T47D (cell line): ENCODE measurements at regions not wholly inside any gene's neighbourhood (a gene's known extent, or its start where the extent isn't known, plus 50 kb on each side); places are given as distances from the start of the nearest gene placed in this dataset.

Experiments
- DNase-seq, 2 experiments: peaks; one replicate each; pipeline versions ENCODE4 v3.0.0 to v3.0.0-alpha.2; 2011 to 2012; ENCODE audit warnings: low read depth in 1 of 2, low spot score in 1 of 2
- JUND ChIP-seq: IDR thresholded peaks from 2 replicates; pipeline ENCODE4 v1.6.1; 2012; ENCODE audit warnings: low read depth
- in situ Hi-C: cut with HindIII; loops from 2 replicates; pipeline ENCODE4 v1.10.0; 2016; ENCODE audit warnings: low sequenced_read_pairs, low pct_unique_long_range_greater_than_20kb

DNA sequence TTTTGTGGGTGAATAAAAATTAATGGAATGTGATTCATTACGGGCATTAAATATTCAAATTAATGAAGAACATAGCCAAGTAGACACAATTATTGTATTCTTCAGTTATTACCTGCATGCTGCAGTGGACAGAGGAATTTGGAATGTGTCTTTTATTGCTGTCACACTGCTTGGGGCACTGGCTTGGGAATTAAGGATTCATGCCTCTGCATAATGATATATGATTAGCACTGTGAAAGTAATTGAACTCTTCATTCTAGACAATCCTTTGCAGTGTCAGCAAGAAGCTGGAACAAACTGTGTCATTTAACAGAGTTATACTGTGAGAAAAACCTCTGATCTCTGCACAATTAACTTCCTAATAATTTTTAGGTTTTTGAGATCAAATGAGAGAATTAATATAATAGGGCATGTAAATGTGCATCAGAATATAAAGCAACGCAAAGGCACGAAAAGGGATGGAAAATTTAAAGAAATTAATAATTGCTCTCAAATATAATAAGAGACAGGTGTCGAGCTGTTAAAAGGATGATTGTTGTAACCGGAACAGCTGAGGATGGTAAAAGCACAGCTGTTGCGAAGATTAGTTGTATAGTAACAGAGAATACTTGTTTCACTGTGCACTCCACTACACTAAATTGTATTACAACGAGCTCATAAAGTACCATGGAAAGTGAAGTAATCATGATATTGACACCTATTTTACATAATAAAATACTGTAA is 235.1 kb upstream of the MIR17HG start:
- TF ChIP-seq JUND = no peak
- in situ Hi-C loops = no loop called here
- no peak for DNase-seq

DNA sequence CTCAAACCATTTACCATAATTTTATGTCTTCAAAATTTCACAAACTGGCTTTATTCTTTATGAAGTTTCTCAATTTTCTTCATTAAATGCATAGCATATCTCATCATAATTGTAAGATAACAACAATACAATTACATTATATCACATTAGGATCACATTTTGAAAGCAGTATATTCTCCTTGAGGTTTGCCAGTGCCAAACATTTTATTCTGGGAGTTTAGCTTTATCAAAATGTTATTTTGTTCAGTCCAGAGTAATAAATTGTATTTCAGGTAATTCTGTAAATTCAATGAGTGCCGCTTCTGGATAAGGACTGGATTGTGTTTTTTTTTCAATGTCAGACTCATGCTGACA is 234.6 kb upstream of the MIR17HG start:
- no peak for DNase-seq
- no peak for TF ChIP-seq JUND
- in situ Hi-C loops = no loop called here

DNA sequence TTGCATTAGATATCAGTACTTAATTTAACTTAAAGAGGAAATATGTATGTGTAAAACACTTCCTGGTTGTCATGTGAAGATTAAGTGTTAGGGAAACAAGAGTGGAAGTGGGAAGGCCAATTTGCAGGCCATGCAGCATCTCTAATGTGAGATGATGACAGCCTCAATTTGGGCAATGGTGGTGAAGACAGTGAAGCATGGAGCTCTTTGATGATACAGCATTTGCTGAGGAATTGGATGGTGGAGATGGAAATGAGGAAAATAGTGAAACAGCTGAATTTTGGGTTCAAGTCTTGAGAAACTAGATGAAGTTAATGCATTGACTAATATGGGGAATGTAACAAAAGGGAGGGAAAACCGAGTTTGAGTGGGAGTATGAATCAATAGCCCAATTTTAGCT is 231.7 kb upstream of the MIR17HG start:
- in situ Hi-C loops = no loop called here
- DNase-seq = no peak
- TF ChIP-seq JUND = no peak

DNA sequence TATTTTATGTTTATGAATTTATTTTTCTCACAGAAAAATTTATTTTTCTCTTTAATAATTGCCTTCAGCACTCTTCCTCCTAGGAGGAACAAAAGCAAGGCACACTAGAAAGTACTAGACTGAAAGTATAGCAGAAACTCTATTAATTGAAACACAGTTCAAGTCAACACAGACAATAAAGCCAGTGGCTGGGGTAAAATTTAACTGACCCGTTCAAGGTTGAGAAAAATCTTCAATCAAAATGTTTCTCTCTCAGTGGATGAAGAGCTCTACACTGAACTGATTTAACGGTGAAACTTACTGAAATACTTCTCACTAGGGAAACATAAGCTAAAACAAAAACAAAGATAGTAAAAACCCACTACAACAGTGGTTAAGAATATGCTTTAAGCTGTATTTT is 230.1 kb upstream of the MIR17HG start:
- DNase-seq = no peak
- in situ Hi-C loops = no loop called here
- no peak for TF ChIP-seq JUND

GRCh38 chr13:91119643-91120042 is 227.8 kb upstream of the MIR17HG start:
- DNase-seq = no peak
- TF ChIP-seq JUND = no peak
- in situ Hi-C loops = no loop called here

DNA sequence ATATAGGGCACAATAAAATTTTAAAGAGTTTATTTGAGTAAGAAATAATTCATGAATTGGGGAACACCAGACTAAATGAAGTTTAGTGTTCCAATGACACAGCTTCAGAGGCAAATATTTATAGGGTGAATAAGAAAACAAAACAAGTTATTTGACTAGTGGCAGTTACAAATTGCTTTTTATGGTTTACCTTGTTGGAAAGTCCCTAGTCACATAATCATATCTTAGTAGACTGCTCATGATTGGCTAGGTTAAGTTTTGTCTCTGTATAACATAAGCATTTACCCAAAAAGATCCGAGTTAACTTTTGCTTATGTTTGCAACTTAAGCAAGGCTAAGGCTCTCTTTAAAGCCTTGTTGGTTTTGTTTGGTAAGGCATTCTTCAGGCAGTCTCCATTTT is 224.7 kb upstream of the MIR17HG start:
- in situ Hi-C loops = no loop called here
- no peak for DNase-seq
- no peak for TF ChIP-seq JUND

- DNase-seq = no peak
- in situ Hi-C loops = no loop called here
Measured at GRCh38 chr13:91123456-91124127, 223.9 kb upstream of the MIR17HG start.

DNA sequence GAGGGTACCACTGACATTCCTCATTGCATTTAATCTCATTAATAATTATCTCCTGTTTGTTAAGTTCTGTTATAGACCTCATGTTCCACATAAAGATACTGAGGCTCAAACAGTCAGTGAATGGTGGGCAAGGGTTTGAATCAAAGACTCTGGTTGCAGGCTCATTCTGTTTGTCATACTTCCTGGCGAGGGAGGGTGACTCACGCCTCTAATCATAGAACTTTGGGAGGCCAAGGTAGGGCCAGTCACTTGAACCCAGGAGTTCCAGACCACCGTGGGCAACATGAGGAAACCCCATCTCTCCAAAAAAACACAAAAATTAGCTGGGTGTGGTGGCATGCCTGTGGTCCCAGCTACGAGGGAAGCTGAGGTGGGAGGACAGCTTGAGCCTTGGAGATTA is 220.7 kb upstream of the MIR17HG start:
- no peak for DNase-seq
- in situ Hi-C loops = no loop called here
- TF ChIP-seq JUND = no peak

More at GRCh38 chr13:91123456-91124127, 223.9 kb upstream of the MIR17HG start:
- no peak for TF ChIP-seq JUND

DNA sequence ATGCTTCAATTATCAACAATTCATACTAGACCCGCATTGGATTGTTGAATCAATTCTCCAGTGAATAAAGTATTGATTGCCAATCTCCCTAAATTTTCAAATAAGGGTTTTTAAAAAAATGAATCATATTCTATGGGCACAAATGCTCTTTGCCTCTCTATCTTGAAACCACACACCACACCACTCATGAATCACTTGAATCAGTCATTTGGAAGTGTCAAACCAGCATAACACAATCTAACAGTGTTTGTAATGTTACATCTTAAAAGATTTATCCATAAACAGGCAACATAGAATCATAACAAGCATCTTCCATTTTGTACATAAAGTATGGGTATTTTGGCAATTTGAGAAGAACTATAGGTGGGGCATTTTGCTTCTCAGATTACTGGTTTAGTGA is 219.5 kb upstream of the MIR17HG start:
- no peak for DNase-seq
- TF ChIP-seq JUND = no peak
- in situ Hi-C loops = no loop called here

DNA sequence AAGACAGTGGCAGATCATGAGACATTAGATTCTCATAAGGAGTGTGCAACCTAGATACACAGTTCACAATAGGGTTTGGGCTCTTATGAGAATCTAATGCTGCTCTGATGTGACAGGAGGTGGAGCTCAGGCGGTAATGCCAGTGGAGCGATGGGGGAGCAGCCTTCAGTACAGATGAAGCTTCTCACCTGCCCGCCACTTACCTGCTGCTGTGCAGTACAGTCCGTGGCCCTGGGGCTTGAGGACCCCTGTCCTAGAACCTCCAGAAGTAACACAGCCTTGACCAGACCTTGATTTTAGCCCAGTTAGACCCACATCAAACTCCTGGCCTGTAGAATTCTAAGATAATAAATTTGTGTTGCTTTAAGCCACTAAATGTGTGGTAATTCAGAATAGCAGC is 215.1 kb upstream of the MIR17HG start:
- DNase-seq = no peak
- TF ChIP-seq JUND = no peak
- in situ Hi-C loops = no loop called here

DNA sequence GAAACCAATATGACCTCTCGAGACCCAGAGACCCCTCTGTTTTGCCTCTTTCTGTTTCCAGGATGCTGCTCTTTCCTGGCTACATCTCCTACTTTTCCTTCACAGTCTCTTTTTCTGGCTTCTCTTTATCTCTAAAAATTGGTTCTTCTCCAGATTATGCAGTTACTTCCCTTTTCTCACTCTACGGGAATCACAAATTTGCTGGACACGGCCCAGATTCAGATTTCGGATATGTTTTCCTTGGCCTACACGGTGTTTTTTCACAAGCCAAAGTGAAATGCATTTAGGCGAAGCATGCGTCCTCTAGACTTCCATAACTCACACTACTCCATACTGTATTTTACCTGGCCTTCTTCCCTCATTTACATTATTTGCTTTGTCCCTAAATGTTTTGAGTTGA is 214.7 kb upstream of the MIR17HG start:
- no peak for TF ChIP-seq JUND
- DNase-seq = no peak
- in situ Hi-C loops = no loop called here

GRCh38 chr13:91133941-91134802 is 213.3 kb upstream of the MIR17HG start:
- DNase-seq = peak; percentile 26 to 77
- in situ Hi-C loops = no loop called here
- TF ChIP-seq JUND = no peak

DNA sequence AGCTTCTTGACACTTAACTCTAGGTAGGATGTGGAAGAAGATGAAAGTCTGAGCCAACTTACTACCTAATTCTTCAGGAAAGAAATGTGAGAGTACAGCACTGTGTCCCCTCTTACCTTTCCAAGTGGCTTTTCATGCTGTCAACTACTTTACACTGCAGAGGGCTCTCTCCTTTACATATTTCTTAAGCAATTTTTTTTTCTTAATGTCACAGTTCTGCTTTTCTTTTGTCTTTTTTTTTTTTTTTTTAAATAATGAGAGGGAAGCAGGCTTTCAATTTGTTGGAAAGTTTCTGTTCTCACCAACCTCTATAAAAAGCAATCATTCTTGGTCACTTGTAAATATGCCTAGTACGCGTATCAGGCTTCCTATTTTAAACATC is 212.7 kb upstream of the MIR17HG start:
- no peak for DNase-seq
- in situ Hi-C loops = no loop called here
- TF ChIP-seq JUND = no peak
